ENCODE measurements at regions not wholly inside any gene's neighbourhood (a gene's known extent, or its start where the extent isn't known, plus 50 kb on each side); places are given as distances from the start of the nearest gene placed in this dataset.
"Not testable (repeated sequence)": the region's sequence is repeated elsewhere in the genome, so short reads cannot be mapped to it uniquely, and the experiment has no call there.

DNA sequence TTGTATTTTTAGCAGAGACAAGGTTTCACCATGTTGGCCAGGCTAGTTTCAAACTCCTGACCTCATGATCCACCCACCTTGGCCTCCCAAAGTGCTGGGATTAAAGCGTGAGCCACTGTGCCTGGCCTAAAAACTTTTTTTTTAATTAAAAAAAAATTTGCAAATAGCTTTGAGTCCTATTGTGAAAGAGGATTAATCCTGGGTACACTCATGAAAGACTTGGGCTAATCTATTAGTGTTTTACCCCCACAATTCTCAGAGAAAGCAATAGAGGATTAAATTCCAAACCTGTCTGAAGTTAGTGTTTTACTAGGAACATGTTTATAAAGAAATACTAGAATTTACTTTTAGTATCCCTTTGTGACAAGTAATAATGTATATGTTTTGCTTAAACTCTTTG is 76.9 kb upstream of the ITGB1 start:
- DNase-seq, result no peak

- DNase-seq, result no peak
Measured at GRCh38 chr10:33032654-33033151, 74.7 kb upstream of the ITGB1 start.

DNA sequence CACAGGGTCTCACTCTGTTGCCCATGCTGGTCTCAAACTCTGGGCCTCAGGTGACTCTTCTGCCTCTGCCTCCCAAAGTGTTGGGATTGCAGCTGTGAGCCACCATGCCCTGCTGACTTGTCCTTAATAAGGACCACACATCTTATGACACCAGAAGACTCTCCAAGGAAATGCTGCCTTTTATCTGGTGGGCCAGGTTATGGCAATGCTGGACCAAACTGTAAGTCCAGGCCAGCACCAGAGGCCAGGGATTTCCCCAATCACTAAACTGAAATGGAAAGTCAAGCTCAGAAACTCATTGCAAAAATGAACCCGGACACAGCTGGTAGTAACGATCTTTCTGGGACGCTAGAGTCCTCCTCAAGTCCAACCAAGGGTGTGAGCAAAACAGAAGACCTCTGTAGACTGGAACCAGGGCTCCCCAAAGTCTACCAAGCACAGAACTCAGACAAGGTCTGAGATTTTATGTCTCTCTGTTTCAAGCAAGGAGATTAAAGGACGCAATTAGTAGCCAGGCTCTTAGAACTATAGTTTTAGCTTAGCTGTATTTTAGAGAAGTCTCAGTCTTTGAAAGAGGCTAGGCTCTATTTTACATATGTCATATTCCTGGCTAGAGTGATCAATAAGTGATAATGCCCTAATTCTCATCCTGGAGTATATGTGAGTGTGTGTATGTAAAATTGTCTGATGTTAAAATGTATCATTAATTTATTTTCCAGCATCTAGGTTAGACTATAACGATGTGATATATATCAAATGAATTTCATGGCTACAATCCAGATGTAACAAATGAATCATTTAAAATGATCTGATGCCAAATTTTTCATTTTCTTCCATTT is 74.0 kb upstream of the ITGB1 start:
- no peak for DNase-seq

DNA sequence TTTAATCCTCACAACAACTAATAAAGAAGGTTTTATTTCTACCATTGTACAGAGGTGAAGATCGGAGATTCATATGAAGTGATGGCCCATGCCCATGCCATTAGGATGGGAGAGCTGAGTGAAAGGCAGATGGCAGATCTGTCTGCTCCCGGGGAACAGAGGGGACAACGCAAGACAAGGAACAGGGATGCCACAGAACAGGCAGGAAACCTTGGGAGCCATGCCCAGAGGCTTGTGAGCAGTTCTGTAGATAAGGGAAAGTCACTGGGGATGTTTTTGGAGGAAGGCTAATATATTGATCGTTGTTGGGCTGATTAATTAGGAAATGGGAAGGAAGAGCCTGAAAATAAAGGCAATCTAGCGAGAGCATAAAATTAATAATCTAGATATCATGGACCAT is 73.1 kb upstream of the ITGB1 start:
- no peak for DNase-seq

- DNase-seq, result not testable (repeated sequence)
Measured at GRCh38 chr10:33028515-33028914, 70.5 kb upstream of the ITGB1 start.

DNA sequence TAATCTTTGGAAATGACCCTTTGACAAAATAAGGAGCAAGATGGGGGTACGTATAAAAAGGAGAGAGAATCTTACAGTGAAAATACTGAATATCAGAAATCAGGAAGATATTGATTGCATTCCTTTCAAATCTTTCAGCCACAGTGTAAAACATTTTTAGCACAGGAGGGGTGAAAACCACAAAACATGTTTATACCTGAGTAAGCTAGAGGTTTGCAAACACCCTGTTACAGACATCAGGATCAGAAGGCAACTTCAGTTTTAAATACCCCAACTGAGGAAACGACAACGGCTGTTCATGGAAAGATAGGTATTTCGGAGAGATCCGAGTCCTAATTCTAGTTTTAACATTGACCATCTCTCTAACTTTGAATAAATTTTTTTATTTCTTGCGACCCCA is 69.1 kb upstream of the ITGB1 start:
- DNase-seq, result no peak

DNA sequence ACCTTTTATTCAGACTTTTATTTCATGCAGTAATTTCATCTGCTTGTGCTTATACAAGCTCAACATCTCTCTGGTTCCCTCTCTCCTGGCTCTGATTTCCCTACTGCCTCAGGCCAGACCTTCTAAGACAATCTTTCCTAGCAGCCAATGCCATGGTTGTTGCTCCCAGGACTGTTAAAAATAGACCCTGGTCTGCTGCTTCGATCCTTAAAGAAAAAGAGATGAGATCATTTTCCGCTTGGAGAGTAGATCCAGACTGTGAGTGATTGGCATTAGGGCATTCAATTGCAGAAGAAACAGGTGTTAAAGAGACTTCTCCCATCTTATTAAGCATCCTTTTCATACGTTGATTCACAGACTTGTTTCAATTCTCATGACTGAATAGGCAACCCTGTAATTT is 68.4 kb upstream of the ITGB1 start:
- no peak for DNase-seq

DNA sequence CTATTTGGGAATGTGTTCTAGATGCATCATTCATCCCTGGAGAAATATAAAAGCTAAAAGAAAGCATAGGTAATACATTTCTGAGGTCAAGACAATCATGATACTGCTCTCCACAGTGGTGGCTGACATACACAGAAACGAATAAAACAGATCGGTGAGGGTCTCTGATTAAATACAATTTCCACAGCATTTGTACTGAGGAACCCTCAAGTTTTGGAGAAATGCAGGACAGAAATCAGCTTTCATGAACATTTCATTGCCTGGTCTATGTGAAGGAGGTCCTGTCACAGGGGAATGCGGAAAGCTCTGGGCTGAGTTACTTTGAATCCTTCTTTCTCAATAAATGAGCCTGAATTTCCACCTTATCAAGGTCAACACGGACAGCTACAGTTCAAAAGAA is 67.9 kb upstream of the ITGB1 start:
- DNase-seq, result no peak

DNA sequence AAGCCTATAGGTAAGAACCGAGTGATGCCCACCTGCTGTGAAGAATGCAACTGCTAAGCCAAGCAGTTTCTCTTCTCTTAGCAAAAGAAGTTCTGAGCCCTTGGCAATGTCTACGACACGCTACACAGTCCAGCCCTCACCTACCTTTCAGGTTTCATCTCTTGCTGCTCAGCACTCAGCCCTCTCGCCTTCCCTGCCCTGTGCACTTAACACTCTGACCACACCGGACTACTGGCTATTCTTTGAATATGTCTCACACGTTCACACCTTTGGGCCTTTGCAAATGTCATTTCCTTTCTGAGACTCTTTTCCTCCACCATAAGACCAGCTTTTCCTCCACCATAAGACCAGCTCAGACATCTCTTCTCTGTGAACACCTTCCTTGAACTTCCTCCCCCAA is 67.0 kb upstream of the ITGB1 start:
- no peak for DNase-seq

DNA sequence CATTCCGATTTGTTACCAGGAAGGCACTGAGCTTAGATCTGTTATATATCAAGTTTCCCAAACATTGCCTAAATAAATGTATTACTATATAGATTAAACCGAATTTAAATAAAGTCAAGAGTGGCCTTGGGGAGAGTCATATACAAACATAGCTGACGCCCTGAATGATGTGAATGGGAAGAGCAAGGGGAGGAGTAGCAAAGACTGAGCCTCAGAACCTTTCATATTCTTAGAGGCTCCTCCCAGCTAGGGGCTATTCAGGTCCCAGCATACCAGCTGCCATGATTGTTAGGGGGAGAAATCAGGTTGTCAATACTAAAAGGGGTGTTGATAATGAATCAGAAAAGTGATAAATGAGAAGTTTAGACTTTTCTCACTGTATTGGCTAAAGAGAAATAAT is 64.7 kb upstream of the ITGB1 start:
- DNase-seq, result no peak

GRCh38 chr10:33022090-33022489 is 64.1 kb upstream of the ITGB1 start:
- no peak for DNase-seq

- no peak for DNase-seq
Measured at GRCh38 chr10:33016988-33017387, 59.0 kb upstream of the ITGB1 start.

DNA sequence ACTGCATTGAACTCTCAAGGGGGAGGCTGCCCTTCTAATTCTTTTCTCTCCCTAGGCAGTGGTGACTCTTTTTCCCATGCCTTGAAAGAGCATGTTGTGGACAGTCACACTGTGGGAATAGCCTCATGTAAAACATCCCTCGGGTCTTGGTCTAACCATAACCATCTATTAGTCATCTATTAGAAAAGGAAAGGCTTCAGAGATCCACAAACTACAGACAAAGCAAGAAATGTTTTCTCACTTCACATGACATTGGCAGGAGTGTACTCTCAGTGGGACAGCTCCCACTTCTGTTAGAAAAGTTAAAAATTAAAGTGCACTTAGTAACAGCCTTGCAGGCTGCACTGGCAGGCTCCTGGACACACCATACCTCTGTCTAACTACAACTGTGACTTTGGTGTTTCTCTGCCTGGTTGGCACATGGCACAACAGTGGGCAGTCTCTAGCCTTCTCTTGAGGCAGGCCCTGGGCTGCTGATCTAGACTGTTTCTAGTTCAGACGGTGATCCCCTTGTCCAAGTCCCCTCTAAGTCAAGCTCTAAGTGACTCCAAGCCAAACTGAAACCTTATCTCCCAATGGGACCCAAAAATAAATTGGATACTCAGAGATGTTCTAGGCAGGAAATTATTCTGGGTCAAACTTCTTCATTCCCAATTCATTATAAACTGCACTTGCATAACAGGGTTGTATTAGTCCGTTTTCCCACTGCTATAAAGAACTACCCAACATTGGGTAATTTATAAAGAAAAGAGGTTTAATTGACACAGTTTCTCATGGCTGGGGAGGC is 57.9 kb upstream of the ITGB1 start:
- no peak for DNase-seq

- DNase-seq, result not testable (repeated sequence)
Measured at GRCh38 chr10:33013331-33013730, 55.3 kb upstream of the ITGB1 start.

- DNase-seq, result no peak
Measured at GRCh38 chr10:33012306-33012705, 54.3 kb upstream of the ITGB1 start.

DNA sequence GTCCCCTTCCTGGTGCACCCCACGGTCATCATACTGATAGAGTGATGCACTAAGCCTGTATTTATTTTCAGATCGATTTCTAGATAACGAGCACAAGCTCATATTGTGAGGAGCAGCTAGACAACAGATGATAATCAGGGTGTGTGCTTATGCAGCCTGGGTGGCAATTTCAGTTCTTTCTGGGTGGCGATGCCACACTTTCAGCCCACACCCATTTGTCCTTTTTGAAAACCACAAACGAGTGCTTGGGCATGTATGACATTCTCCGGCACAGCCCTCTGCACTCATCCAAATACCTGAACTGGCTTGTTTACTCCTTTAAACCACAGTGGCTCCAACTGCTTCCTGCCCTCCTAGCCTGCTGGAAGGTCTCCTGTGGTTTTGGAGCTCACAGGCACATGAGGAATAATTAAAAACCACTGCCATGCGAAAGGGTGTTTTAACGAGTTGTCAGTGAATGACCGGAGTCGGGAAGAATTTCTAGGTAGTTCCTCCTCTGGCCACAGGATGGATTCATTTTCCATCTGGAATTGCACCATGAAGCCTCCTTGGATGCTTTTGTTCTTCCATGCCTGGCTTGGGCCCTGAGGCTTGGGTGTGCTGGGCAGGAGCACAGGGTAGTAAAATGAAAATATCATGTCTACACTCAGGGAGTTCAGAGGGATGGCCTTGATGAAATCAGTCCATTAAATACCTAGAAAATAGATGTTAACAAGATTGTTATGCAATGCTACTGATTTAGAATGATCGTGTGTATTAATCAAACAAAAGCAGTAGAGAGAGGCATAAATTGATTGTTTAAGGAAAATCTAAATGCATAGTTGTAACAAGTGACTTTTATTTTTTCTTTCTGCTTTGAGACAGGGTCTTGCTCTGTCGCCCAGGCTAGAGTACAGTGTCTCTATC is 52.4 kb upstream of the ITGB1 start:
- DNase-seq, result no peak

DNA sequence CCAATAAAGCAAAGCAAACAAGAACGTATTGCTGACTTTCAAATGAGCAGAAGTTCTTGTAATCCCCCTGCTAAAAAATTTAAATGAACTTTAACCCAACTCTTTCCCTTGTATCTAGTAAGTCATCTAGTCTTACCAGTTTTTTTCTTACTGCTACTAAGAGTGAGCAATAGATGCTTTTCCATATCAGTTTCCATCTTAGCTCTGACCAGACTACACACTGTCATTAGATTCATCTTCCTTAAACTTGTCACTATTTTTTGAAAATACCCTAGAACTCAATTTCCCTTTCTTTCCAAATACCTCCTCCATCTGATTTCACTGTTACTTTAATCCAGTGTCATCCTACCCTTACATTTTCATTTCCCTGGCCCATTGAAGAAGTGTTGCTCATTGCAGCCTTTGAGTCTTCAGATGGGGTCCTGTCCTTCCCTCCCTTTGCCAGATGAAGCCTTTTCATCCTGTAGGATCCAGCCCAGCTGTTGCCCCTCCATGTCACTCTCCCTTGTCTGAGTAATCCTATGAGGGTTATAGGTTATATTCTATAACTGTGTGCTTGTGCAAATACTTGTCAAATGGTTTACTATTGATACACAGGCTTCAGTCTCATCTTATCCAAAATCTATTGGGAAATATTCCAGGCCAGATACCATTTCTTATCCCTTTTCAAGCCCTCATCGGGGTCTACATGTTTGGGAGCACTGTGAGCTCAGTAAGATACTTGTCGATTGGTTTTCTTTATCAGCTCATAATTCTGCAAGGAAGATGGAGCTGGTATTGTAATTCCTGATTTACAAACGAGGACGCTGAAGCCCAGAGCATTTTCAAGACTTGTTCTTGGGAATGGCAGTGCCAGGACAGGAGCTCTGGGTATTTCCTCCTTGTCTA is 51.5 kb upstream of the ITGB1 start:
- DNase-seq, result no peak

DNA sequence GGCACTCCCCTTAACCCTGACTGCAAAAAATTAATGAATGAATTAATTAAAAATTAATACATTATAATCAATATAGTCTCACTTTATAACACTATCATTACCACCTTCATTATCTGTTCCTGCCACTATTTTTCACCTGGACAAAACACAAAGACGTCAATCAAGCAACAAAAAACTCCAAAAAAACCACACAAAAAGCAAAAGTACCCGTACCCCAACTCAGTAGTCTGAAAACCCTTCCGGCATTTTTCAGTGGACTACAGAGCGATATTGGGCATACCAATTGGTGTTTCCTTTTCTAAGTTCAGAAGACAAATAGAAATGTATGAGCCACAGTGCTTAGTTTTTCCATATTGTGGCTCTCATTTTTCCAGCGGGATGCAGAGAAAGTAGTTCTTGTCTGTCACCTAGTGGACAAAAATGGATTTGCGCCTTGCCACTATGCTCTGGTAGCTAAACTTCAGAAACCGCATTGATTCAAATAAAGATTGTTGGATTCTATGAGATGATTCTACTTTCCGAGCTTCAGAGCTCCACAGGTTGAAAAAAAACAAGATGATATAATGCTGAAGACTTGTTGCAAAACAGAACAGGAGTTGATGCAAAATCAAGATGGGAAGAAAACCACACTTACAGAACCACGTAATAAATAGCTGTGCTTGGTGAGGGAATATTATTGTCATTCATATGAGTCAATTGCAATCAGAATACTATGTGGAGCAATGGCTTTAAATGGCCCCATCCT is 50.6 kb upstream of the ITGB1 start:
- DNase-seq, result peak; percentile 0

DNA sequence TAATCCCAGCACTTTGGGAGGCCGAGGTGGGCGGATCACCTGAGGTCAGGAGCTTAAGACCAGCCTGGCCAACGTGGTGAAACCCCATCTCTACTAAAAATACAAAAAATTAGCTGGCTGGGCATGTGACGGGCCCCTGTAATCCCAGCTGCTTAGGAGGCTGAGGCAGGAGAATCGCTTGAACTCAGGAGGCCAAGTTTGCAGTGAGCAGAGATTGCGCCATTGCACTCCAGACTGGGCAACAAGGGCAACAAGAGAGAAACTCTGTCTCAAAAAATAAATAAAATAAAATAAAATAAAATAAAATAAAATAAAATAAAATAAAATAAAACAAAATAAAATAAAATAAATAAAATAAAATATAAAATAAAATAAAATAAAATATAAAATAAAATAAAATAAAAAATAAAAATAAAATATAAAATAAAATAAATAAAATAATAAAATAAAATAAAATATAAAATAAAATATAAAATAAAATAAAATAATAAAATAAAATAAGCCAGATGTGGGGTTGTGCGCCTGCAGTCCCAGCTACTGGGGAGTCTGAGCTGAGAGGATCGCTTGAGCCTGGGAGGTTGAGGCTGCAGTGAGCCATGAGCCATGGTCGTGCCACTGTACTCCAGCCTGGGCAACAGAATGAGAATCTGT is 49.8 kb upstream of the ITGB1 start:
- not testable (repeated sequence) for DNase-seq
